SK-N-MC (cell line): ENCODE measurements at regions not wholly inside any gene's neighbourhood (a gene's known extent, or its start where the extent isn't known, plus 50 kb on each side); places are given as distances from the start of the nearest gene placed in this dataset.

Experiments used
- EZH2 ChIP-seq: fragments of 200-600 bp; sonication (generic); IDR thresholded peaks from one replicate; pipeline ENCODE4 v1.6.1; 2017; ENCODE audit warnings: antibody characterized with exemption
- POLR2AphosphoS5 ChIP-seq: IDR thresholded peaks from 2 replicates; pipeline ENCODE4 v1.6.1; 2012; ENCODE audit warnings: mild to moderate bottlenecking, low read depth, low read length, borderline replicate concordance

DNA sequence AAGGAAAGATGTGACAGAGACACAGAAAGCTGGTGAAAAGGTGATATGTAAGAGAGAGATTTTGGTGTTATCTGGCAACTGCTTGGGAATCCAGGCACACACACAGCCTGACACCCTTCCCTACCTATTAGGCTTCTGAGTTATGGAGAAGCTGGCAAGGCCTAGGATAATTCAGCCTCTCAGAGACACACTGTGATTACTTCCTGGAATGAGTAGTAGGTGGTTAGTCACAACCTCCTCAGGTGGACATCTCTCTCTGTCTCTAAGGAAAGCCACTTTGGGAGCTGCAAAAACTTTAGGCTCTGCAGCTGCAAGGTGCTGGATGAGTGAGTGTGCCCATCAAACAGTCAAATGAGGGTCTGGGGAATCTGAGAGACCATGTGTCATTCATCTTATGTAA, 201.9 kb downstream of the PDCD6IP start:
- no peak for TF ChIP-seq POLR2AphosphoS5
- TF ChIP-seq EZH2, result no peak
